ENCODE measurements at regions not wholly inside any gene's neighbourhood (a gene's known extent, or its start where the extent isn't known, plus 50 kb on each side); places are given as distances from the start of the nearest gene placed in this dataset.

- DNase-seq (ENCODE audit: low read depth): no peak
These were observed 728.0 kb upstream of the TENM4 start for GRCh38 chr11:80168796-80169195.

- DNase-seq (ENCODE audit: low read depth): peak; percentile 47
These were observed 726.9 kb upstream of the TENM4 start for GRCh38 chr11:80167766-80168165.

GRCh38 chr11:80165744-80166143, 724.9 kb upstream of the TENM4 start:
- peak; percentile 60 for DNase-seq (ENCODE audit: low read depth)

- DNase-seq (ENCODE audit: low read depth): no peak
These were observed 722.6 kb upstream of the TENM4 start for GRCh38 chr11:80163441-80163840.

DNA sequence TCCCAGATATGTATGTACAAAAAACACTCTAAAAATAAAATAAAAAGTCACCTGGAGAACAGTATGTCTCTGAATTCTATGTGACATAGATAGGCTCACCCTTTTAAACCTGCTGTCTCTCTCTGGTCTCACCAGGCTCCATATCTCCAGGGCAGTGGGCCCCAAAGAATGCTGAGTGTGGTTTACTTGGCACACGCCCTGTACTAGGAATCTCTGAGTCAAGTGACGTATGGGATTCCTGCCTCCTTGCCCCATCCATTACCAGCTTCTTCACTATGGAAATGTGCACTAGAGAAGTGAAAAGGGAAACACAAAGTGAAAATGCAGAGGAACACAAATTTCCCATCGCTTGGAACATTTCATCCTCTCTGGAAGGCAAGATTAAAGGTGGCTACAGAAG, 722.2 kb upstream of the TENM4 start:
- peak; percentile 83 for DNase-seq (ENCODE audit: low read depth)

GRCh38 chr11:80162387-80162786, 721.6 kb upstream of the TENM4 start:
- no peak for DNase-seq (ENCODE audit: low read depth)

- DNase-seq (ENCODE audit: low read depth): no peak
These were observed 716.6 kb upstream of the TENM4 start for GRCh38 chr11:80157447-80157846.

DNA sequence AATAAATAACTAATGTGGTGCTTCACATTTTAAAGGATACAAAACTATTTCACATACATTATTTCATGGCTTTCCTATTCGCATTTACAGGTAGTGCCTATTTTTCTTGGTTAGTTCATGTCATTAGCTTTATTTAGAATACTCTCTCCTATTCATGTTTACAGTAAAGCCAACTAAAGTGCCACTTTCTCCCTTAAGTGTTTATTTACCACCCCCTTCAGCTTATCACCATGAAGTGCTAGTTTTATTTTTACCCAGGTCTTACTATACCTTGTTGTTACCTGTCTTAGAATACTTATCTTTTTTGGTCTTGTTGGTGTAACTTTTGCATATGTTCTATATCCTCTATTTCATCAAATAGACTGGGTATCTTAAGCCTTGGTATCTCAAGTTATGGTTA, 715.2 kb upstream of the TENM4 start:
- no peak for DNase-seq (ENCODE audit: low read depth)

- peak; percentile 40 for DNase-seq (ENCODE audit: low read depth)
These were observed 714.7 kb upstream of the TENM4 start for GRCh38 chr11:80155412-80156017.

- DNase-seq (ENCODE audit: low read depth): peak; percentile 32
These were observed 705.4 kb upstream of the TENM4 start for GRCh38 chr11:80146232-80146631.

DNA sequence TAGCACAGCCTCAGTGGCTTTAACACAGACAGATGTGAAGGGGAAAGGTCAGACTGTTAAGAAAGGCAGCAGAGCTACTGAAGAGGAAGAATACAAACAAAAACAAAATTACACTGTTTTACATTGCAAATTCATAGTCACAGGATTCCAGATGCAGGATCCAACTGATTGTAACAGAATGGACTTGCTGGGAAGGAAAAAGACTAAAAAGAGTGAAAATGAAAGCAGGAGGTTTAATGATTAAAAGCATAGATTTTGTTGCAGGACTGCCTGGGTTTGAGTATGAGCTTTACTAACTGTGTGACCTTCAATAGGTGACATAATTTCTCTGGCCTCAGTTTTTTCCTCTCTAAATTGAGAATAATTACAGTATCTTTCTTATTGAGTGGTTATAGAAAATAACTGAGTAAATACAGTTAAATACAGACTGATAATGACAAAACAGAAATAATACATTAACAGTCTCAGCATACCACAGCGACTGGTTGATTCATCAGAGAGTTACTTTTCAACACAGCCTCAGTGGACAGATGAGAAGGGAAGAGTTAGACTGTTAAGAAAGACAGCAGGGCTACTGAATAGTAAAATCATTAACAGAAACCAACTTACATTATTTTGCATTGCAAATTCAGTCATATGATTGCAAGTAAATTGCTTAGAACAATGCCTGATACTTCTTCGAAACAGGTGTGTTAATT, 704.2 kb upstream of the TENM4 start:
- DNase-seq (ENCODE audit: low read depth): no peak

GRCh38 chr11:80136991-80137390, 696.2 kb upstream of the TENM4 start:
- no peak for DNase-seq (ENCODE audit: low read depth)

- no peak for DNase-seq (ENCODE audit: low read depth)
These were observed 688.6 kb upstream of the TENM4 start for GRCh38 chr11:80129396-80129795.

GRCh38 chr11:80122211-80122610, 681.4 kb upstream of the TENM4 start:
- no peak for DNase-seq (ENCODE audit: low read depth)

DNA sequence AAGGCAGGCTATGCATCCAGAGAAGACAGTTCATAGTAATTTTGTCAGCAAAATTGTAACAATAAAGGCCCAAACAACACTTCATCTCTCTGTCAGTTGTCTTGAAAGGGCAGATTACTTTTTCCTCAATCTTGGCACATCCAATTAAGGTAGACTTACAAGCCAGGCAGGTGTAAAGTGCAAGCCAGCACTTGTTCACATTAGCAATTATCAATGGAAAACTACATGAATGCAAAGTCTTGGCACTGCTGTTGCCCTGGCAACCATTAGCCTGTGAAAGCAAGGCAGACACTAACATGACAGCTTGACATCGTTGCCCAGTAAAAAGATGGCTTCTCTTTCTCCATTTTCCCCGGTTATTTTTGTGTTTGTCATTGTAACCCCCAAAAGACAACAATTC, 677.2 kb upstream of the TENM4 start:
- DNase-seq (ENCODE audit: low read depth): no peak

GRCh38 chr11:80116796-80117195, 676.0 kb upstream of the TENM4 start:
- DNase-seq (ENCODE audit: low read depth): no peak

DNA sequence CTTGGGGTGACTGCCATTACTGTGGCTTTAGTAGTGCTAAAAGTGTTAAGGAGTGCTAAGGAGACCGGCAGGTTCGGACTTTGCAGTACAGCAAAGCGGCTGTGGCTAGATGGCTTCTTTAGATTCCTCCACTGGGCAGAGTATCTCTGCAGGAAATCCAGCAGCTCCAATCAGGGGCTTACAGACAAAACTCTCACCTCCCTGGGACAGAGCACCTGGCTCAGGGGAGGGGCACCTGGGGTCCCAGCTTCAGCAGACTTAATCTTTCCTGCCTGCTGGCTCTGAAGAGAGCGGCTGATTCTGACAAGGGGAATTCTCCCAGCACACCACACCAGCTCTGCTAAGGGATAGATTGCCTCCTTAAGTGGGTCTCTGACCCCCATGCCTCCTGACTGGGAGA, 668.8 kb upstream of the TENM4 start:
- DNase-seq (ENCODE audit: low read depth): no peak

DNA sequence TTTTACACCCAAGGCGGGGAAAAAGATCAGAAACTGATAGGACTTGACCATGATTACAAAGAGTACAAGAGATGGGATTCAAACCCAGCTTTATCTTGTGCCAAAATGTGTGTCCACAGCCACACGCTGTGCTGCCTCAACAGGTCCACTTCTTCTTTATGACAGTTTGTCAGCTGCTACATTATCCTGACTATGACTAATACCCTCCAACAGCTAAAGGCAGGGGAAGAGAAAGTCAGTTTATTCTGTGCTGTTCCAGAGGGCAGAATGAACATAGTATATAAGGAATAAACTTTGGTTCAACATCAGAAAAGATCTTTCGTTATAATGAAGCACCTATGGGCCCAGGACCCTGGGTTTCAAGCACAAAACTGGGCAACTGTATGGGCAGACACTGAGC, 668.2 kb upstream of the TENM4 start:
- peak; percentile 15 for DNase-seq (ENCODE audit: low read depth)

DNA sequence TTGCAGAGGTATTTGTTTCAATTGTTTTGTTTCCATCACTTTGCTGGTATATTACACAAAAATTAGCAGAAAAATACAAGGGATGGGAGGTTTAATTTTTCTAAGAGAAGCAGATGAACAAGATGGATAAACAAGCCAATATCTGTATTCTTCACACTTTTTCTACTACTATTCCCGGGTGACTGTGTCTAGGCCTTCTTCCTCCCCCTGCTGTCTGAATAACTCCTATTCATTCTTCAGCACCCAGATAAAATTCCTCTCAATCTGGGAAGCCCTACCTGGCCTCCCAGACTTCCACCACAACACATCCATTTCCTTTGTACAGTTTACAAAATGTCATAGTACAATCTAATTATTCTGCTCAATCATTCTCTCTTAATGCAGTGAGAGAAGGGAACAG, 666.6 kb upstream of the TENM4 start:
- no peak for DNase-seq (ENCODE audit: low read depth)

DNA sequence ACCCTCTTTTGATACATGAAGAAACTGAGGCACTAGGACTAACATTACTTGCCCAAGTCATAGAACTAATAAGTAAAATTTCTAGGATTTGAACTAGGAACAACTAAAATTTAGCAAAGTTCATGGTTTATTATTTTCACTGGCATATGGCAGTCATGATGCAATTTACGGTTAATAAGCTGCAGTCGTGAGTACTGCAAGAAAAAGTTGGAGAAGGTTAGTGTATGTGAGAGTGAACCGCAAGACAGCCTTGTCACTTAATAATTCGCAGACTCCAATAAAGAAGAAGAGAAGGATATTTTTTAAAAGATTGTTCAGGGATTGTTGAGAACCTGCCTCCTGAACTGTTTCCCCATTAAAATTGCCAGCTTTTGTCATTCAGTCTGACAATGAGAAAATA, 663.4 kb upstream of the TENM4 start:
- no peak for DNase-seq (ENCODE audit: low read depth)

DNA sequence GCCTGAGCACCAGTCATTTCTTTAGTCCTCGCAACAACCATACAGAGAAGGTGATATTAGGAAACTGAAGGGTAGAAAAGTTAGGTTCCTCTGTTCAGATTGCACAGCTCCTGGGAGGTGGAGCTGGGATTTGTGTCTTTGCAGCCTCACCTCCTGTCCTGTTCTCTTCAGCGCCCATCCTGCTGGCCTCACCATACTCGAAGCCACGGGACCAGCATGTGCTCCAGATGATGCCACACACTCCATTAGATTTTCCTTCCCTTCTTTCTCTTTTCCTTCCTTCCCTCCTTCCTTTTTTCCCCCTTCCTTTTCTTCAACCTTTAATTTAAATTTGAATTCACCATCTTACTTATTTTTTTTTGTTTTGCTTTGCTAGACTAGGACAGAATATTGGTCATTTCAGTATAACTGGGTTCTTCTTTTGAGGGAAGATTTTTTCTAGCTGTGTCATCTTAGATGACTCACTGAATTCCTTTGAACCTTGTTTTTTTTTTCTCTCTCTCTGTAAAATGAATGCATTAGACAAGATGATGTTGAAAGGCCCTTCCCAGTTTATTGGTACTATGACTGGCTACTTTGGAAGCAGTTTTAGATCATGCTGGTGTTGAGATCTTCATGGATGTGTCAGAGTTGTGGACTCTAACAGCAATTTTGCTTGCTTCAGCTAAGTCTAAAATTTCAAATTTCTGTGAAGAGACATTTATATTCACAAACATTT, 662.5 kb upstream of the TENM4 start:
- peak; percentile 93 for DNase-seq (ENCODE audit: low read depth)

DNA sequence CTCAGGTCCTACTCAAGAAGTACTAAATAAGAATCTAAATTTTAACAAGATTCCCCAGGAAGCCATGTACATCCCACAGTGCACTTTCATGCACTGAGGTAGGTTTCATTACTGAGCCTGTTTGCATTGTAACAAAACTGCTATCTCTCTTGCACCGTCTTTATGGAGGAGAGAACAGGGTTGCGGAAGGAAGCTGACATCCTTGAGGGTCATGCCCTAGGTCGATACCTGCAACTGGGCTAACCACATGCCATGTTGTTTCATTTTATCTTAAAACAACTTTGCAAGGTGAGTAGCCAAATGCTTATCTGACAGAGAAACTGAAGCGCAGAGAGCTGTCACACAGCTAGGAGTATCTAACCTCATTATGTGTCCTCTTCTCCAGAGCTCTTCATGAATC, 656.3 kb upstream of the TENM4 start:
- DNase-seq (ENCODE audit: low read depth): no peak

DNA sequence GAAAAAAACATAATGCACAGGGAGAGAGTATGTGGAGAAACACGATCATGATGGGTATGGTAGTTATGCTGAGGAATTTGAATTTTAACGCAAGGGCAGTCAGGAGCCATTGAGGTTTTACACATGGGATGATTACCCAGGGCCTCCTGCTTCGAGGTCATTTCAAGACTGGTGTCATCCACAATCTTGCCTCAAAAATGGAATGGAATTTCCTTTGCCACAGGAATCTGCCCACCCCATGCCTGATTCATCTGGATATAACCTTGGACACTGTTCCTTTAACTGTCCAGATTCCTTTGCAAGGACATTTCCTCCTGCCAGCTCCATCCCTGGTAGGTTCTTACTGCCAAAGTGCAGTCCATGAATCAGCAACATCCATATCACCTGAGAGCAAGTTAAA, 655.9 kb upstream of the TENM4 start:
- peak; percentile 86 for DNase-seq (ENCODE audit: low read depth)

All from RPMI7951 (cell line).